ENCODE measurements at regions not wholly inside any gene's neighbourhood (a gene's known extent, or its start where the extent isn't known, plus 50 kb on each side); places are given as distances from the start of the nearest gene placed in this dataset.

- no peak for TF ChIP-seq CTCF (conservative IDR thresholded peaks at IDR 0.05)
- TF ChIP-seq ZFX (IDR thresholded peaks at IDR 0.05): no peak
Observed at GRCh38 chr3:84680700-84681099, 278.1 kb upstream of the CADM2 start.
